Activated CD8-positive, alpha-beta memory T cell treated with anti-CD3 and anti-CD28 coated beads for 36 hours (primary cell): ENCODE measurements at regions not wholly inside any gene's neighbourhood (a gene's known extent, or its start where the extent isn't known, plus 50 kb on each side); places are given as distances from the start of the nearest gene placed in this dataset.

Source experiments
- CTCF ChIA-PET: fragments of 350-600 bp; sonication (Branson Sonifier 250); formaldehyde crosslinking; loops from one replicate; lab custom pipeline; 2021; ENCODE audit warnings: antibody characterized with exemption; lab: Charles Lee
- POLR2A ChIA-PET: fragments of 350-600 bp; sonication (Branson Sonifier 250); formaldehyde crosslinking; loops from one replicate; lab custom pipeline; 2021; ENCODE audit warnings: antibody characterized with exemption; lab: Charles Lee

GRCh38 chr18:75958683-75959082 is 531.2 kb upstream of the SMIM21 start:
- POLR2A ChIA-PET = no interaction called here
- CTCF ChIA-PET = no interaction called here

- ChIA-PET POLR2A (no interaction called here), CTCF (no interaction called here)
Measured at GRCh38 chr18:75945265-75945933, 517.9 kb upstream of the SMIM21 start.

GRCh38 chr18:75937306-75937705 is 509.8 kb upstream of the SMIM21 start:
- ChIA-PET CTCF (no interaction called here), POLR2A (no interaction called here)

- CTCF ChIA-PET = no interaction called here
Measured at GRCh38 chr18:75936862-75937261, 509.4 kb upstream of the SMIM21 start.

GRCh38 chr18:75931079-75931478 is 503.6 kb upstream of the SMIM21 start:
- POLR2A ChIA-PET = no interaction called here
- CTCF ChIA-PET = no interaction called here

More at GRCh38 chr18:75936862-75937261, 509.4 kb upstream of the SMIM21 start:
- POLR2A ChIA-PET = no interaction called here

- POLR2A ChIA-PET = no interaction called here
- CTCF ChIA-PET = no interaction called here
Measured at GRCh38 chr18:75928706-75929105, 501.2 kb upstream of the SMIM21 start.

GRCh38 chr18:75927791-75928190 is 500.3 kb upstream of the SMIM21 start:
- POLR2A ChIA-PET = no interaction called here
- CTCF ChIA-PET = no interaction called here

GRCh38 chr18:75926811-75927210 is 499.3 kb upstream of the SMIM21 start:
- CTCF ChIA-PET = no interaction called here
- POLR2A ChIA-PET = no interaction called here

- POLR2A ChIA-PET = no interaction called here
- CTCF ChIA-PET = no interaction called here
Measured at GRCh38 chr18:75923169-75923568, 495.7 kb upstream of the SMIM21 start.

GRCh38 chr18:75916624-75916982 is 489.1 kb upstream of the SMIM21 start:
- POLR2A ChIA-PET = no interaction called here
- CTCF ChIA-PET = no interaction called here

- ChIA-PET CTCF (no interaction called here), POLR2A (no interaction called here)
Measured at GRCh38 chr18:75915941-75916623, 488.6 kb upstream of the SMIM21 start.

GRCh38 chr18:75912829-75913228 is 485.3 kb upstream of the SMIM21 start:
- ChIA-PET CTCF (no interaction called here), POLR2A (no interaction called here)

GRCh38 chr18:75904416-75904815 is 476.9 kb upstream of the SMIM21 start:
- ChIA-PET POLR2A (no interaction called here), CTCF (no interaction called here)

- CTCF ChIA-PET = no interaction called here
- POLR2A ChIA-PET = no interaction called here
Measured at GRCh38 chr18:75898651-75899050, 471.1 kb upstream of the SMIM21 start.

- CTCF ChIA-PET = no interaction called here
- POLR2A ChIA-PET = no interaction called here
Measured at GRCh38 chr18:75897386-75897785, 469.9 kb upstream of the SMIM21 start.

- ChIA-PET CTCF (no interaction called here), POLR2A (no interaction called here)
Measured at GRCh38 chr18:75896865-75897264, 469.4 kb upstream of the SMIM21 start.

GRCh38 chr18:75895135-75895534 is 467.6 kb upstream of the SMIM21 start:
- ChIA-PET POLR2A (no interaction called here), CTCF (no interaction called here)

- POLR2A ChIA-PET = no interaction called here
- CTCF ChIA-PET = no interaction called here
Measured at GRCh38 chr18:75884728-75885127, 457.2 kb upstream of the SMIM21 start.

GRCh38 chr18:75880925-75881504 is 453.5 kb upstream of the SMIM21 start:
- ChIA-PET CTCF (no interaction called here), POLR2A (interaction anchor here (0.7 kb wide), 1 partner anchor 45 kb away, joined by 3 read pairs; no protein-coding TSS in a partner anchor)

- ChIA-PET CTCF (no interaction called here), POLR2A (interaction anchor here (0.7 kb wide), 1 partner anchor 46 kb away, joined by 3 read pairs; no protein-coding TSS in a partner anchor)
Measured at GRCh38 chr18:75880266-75880665, 452.8 kb upstream of the SMIM21 start.

GRCh38 chr18:75879196-75879595 is 451.7 kb upstream of the SMIM21 start:
- ChIA-PET POLR2A (no interaction called here), CTCF (no interaction called here)
